Spleen (tissue), 11 donors: ENCODE measurements at regions not wholly inside any gene's neighbourhood (a gene's known extent, or its start where the extent isn't known, plus 50 kb on each side); places are given as distances from the start of the nearest gene placed in this dataset.

ENCODE experiments used
- DNase-seq: peaks from one replicate; pipeline ENCODE4 v3.0.0-alpha.2; 2020
- H3K27ac ChIP-seq, 8 donors: fragments of 200-600 bp; sonication (generic) in 7 of 8; 1 replicate in 4 of 8; 2 replicates in 4 of 8; pipeline versions ENCODE4 v1.5.0 to v1.8.0; 2016 to 2021; ENCODE audit warnings: inconsistent platforms in 4 of 8, mild to moderate bottlenecking in 4 of 8, moderate library complexity in 1 of 8
- H3K27me3 ChIP-seq, 7 donors: fragments of 200-600 bp; sonication (generic) in 6 of 7; replicated peaks in 1 of 7; 1 replicate in 4 of 7; 2 replicates in 3 of 7; pipeline versions ENCODE4 v1.5.0 to v1.8.0; 2016 to 2021; ENCODE audit warnings: inconsistent platforms in 3 of 7, mild to moderate bottlenecking in 1 of 7
- H3K36me3 ChIP-seq, 6 donors: fragments of 200-600 bp; sonication (generic) in 5 of 6; 1 replicate in 4 of 6; 2 replicates in 2 of 6; pipeline versions ENCODE4 v1.5.0 to v1.8.0; 2016 to 2021; ENCODE audit warnings: inconsistent platforms in 2 of 6
- H3K4me1 ChIP-seq, 6 donors: fragments of 200-600 bp; sonication (generic) in 5 of 6; 1 replicate in 3 of 6; 2 replicates in 3 of 6; pipeline versions ENCODE4 v1.5.0 to v1.8.0; 2016 to 2021; ENCODE audit warnings: inconsistent platforms in 3 of 6
- H3K4me3 ChIP-seq, 8 donors: fragments of 200-600 bp; sonication (generic) in 7 of 8; 1 replicate in 4 of 8; 2 replicates in 4 of 8; pipeline versions ENCODE4 v1.5.0 to v1.8.0; 2016 to 2021; ENCODE audit warnings: inconsistent platforms in 4 of 8, mild to moderate bottlenecking in 4 of 8, moderate library complexity in 2 of 8
- H3K9me3 ChIP-seq, 8 donors: fragments of 200-600 bp; sonication (generic) in 7 of 8; 1 replicate in 4 of 8; 2 replicates in 4 of 8; pipeline versions ENCODE4 v1.5.0 to v1.8.0; 2016 to 2021; ENCODE audit warnings: inconsistent platforms in 4 of 8
- POLR2A ChIP-seq, 3 donors: fragments of 450-650 bp; IDR thresholded peaks; one replicate each; pipeline ENCODE4 v1.5.1; 2017; ENCODE audit warnings: antibody characterized with exemption in 3 of 3, mild to moderate bottlenecking in 1 of 3
- POLR2AphosphoS5 ChIP-seq, 3 donors: sonication (generic); formaldehyde crosslinking; IDR thresholded peaks; one replicate each; pipeline ENCODE4 v1.5.1; 2017; ENCODE audit warnings: antibody characterized with exemption in 3 of 3
- WGBS, 5 donors: extraction: QIAGEN DNeasy Blood & Tissue Kit in 3 of 5; methylation state at CpG; one replicate each; pipeline versions ENCODE4 v1.1.5 to v1.1.7; 2013 to 2018; 5-methylcytosine and 5-hydroxymethylcytosine counted together
- intact Hi-C: fragments of 100-400 bp; cut with DNase I; formaldehyde crosslinking; loops from one replicate; pipeline ENCODE4 v1.15.0; 2023; ENCODE audit warnings: low total_unique reads
- TF ChIP-seq, protein P1 (sequence below), 11 experiments: fragments of 200-600 bp in 7 of 11; fragments of 450-650 bp in 4 of 11; sonication (generic) in 4 of 11; IDR thresholded peaks in 8 of 11; conservative IDR thresholded peaks in 3 of 11; 1 replicate in 7 of 11; 2 replicates in 4 of 11; pipeline versions ENCODE4 v1.4.0 to v1.8.0; 2016 to 2021; ENCODE audit warnings: antibody characterized with exemption in 11 of 11, inconsistent platforms in 4 of 11, mild to moderate bottlenecking in 1 of 11
- donor health status: healthy with polysubstance abuse.
- donor health status: DM: no; HTN: no; CAD: no; lungs with moderate emphysema.
- donor health status: DM: no; HTN: no; CAD: no.
- donor health status: Bipolar disorder and iron deficiency.
- donor health status: healthy.
- donor health status: DM: no; HTN: no; CAD: no.
- donor health status: DM: yes; HTN: yes; CAD: no.

DNA sequence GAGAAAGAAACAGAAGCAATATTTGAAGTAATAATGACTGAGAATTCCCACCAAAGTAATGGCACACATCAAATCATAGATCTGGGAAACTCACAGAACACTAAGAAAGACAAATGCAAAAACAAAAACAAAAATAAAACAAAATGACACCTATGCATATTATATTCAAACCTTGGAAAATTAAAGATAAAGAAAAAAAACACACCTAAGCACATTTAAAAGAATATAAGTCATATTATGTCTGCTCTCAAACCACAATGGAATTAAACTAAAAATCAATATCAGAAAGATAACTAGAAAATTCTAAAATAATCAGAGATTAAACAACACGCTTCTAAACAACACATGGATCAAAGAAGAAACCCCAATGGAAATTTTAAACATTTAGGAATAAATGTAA lies 59.7 kb upstream of the GALNT5 start:
- Histone ChIP-seq H3K27me3 (no peaks in the 10 kb centered on the region), H3K4me1 (peaks cover 0 to 8% (median 0%) of the 10 kb centered on the region in 6 donors), H3K9me3 (no peaks in the 10 kb centered on the region), H3K27ac (no peak overlapping the region), H3K36me3 (no peaks in the 10 kb centered on the region), H3K4me3 (no peak overlapping the region)
- WGBS, 5 donors = 78 to 92% (median 88%) methylated on average over 1 of the region's 1 CpG
- no peak for DNase-seq
- intact Hi-C loops = loop anchor here (10.0 kb wide), 1 partner anchor 1823 kb away; no protein-coding TSS in a partner anchor
- TF ChIP-seq POLR2AphosphoS5 (IDR thresholded peaks at IDR 0.05) (no peak), POLR2A (IDR thresholded peaks at IDR 0.05) (no peak)
- TF ChIP-seq, protein P1, sequence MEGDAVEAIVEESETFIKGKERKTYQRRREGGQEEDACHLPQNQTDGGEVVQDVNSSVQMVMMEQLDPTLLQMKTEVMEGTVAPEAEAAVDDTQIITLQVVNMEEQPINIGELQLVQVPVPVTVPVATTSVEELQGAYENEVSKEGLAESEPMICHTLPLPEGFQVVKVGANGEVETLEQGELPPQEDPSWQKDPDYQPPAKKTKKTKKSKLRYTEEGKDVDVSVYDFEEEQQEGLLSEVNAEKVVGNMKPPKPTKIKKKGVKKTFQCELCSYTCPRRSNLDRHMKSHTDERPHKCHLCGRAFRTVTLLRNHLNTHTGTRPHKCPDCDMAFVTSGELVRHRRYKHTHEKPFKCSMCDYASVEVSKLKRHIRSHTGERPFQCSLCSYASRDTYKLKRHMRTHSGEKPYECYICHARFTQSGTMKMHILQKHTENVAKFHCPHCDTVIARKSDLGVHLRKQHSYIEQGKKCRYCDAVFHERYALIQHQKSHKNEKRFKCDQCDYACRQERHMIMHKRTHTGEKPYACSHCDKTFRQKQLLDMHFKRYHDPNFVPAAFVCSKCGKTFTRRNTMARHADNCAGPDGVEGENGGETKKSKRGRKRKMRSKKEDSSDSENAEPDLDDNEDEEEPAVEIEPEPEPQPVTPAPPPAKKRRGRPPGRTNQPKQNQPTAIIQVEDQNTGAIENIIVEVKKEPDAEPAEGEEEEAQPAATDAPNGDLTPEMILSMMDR (IDR thresholded peaks at IDR 0.05 in 8 of 11, conservative IDR thresholded peaks at IDR 0.05 in 3 of 11) = no peak

DNA sequence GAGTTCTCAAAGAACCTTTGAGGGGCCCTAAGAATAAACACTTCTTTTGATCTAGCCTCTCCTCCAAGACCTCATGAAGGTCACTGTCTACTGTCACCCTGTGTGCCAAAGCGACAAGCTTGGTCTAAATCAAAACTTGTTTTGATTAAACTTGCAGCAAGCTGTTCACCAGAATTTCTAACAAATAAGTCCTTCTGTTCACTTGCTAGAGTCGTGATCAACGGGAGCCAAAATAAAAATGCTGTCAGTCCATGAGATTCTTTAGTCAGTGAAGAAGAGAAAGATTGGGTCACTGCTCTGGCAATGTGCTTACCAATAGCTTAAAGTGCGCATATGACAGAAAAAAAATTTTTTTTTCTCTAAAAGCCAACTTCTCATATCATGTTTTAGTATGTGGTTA lies 53.9 kb upstream of the GALNT5 start:
- DNase-seq = no peak
- H3K27me3 ChIP-seq = no peaks in the 10 kb centered on the region
- 88 to 93% (median 91%) methylated on average over 4 of the region's 4 CpGs for WGBS, 5 donors
- TF ChIP-seq, protein P1 (IDR thresholded peaks at IDR 0.05 in 8 of 11, conservative IDR thresholded peaks at IDR 0.05 in 3 of 11) = no peak
- no peak for TF ChIP-seq POLR2AphosphoS5 (IDR thresholded peaks at IDR 0.05)
- no peak for TF ChIP-seq POLR2A (IDR thresholded peaks at IDR 0.05)
- H3K27ac ChIP-seq = no peak overlapping the region
- no peak overlapping the region for H3K4me3 ChIP-seq
- H3K36me3 ChIP-seq = no peaks in the 10 kb centered on the region
- intact Hi-C loops = no loop called here
- H3K9me3 ChIP-seq = no peaks in the 10 kb centered on the region
- H3K4me1 ChIP-seq = no peaks in the 10 kb centered on the region

DNA sequence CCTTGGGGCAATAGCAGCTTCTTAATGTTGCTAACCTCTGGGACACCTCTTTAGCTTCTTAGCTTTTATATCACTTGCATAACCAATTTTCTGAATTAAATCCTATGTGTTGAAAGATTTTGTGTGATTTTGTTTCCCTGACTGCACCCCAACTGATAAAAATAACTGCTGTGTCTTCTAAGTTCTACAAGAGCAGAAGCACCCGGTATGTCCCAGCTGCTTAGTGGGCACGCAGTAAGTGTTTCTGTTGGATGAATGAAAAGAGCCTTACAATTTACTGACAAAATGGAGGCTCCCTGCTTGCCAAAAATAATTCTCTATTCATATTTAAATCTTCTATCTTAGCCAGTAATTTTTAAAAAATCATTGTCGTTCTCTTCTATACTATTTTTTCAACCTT lies 53.1 kb upstream of the GALNT5 start:
- Histone ChIP-seq H3K27me3 (no peaks in the 10 kb centered on the region), H3K4me1 (no peaks in the 10 kb centered on the region), H3K36me3 (no peaks in the 10 kb centered on the region), H3K9me3 (no peaks in the 10 kb centered on the region), H3K27ac (no peak overlapping the region), H3K4me3 (no peak overlapping the region)
- intact Hi-C loops = no loop called here
- TF ChIP-seq POLR2AphosphoS5 (IDR thresholded peaks at IDR 0.05) = no peak
- TF ChIP-seq POLR2A (IDR thresholded peaks at IDR 0.05) = no peak
- TF ChIP-seq, protein P1 (IDR thresholded peaks at IDR 0.05 in 8 of 11, conservative IDR thresholded peaks at IDR 0.05 in 3 of 11) = no peak
- 87 to 96% (median 96%) methylated on average over 3 of the region's 3 CpGs for WGBS, 5 donors
- no peak for DNase-seq

DNA sequence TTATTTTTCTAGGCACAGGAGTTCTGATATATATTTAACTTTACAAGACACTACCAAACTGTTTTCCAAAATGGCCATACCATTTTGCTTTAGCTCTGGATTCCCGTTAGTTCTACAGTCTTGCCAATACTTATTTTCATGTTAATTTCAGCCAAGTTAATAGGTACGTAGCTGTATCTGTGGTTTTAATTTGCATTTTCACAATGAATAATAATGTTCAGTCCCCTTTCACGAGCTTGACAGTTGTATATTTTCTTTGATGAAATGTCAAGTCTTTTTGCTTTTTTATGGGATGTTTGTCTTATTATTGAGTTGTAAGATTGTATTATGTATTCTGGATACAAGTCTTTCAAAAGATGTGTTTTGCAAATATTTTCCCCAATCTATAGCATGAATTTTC lies 50.6 kb upstream of the GALNT5 start:
- H3K9me3 ChIP-seq = no peaks in the 10 kb centered on the region
- no peaks in the 10 kb centered on the region for H3K27me3 ChIP-seq
- intact Hi-C loops = no loop called here
- no peak for DNase-seq
- no peak overlapping the region for H3K27ac ChIP-seq
- H3K36me3 ChIP-seq = no peaks in the 10 kb centered on the region
- H3K4me3 ChIP-seq = no peak overlapping the region
- no peaks in the 10 kb centered on the region for H3K4me1 ChIP-seq
- 59 to 82% (median 77%) methylated on average over 3 of the region's 3 CpGs for WGBS, 5 donors
- TF ChIP-seq POLR2AphosphoS5 (IDR thresholded peaks at IDR 0.05) (no peak), POLR2A (IDR thresholded peaks at IDR 0.05) (no peak)
- TF ChIP-seq, protein P1 (IDR thresholded peaks at IDR 0.05 in 8 of 11, conservative IDR thresholded peaks at IDR 0.05 in 3 of 11) = no peak
